CD14-positive monocyte (primary cell): ENCODE measurements at regions not wholly inside any gene's neighbourhood (a gene's known extent, or its start where the extent isn't known, plus 50 kb on each side); places are given as distances from the start of the nearest gene placed in this dataset.

Experiments used
- DNase-seq, 3 donors: peaks; one replicate each; pipeline ENCODE4 v3.0.0-alpha.2; 2011 to 2022
- H2AFZ ChIP-seq: 2 replicates; pipeline ENCODE4 v1.6.0; 2012; ENCODE audit warnings: mild to moderate bottlenecking, low read depth, low read length, inconsistent platforms; ENCODE audit not compliant: insufficient read depth, poor library complexity, severe bottlenecking
- H3K27ac ChIP-seq, 2 donors: 1 replicate in 1 of 2; 2 replicates in 1 of 2; pipeline ENCODE4 v1.5.1; 2012 to 2013; ENCODE audit warnings: low read length in 2 of 2, control low read depth in 1 of 2, inconsistent platforms in 1 of 2, low read depth in 1 of 2, mild to moderate bottlenecking in 1 of 2
- H3K27me3 ChIP-seq, 2 donors: one replicate each; pipeline versions ENCODE4 v1.6.0 to v1.6.1; 2011 to 2013; ENCODE audit warnings: low read length in 2 of 2; ENCODE audit not compliant: control insufficient read depth in 2 of 2, insufficient read depth in 2 of 2
- H3K36me3 ChIP-seq, 2 donors: replicated peaks in 1 of 2; 1 replicate in 1 of 2; 2 replicates in 1 of 2; pipeline versions ENCODE4 v1.5.1 to v1.6.1; 2012 to 2013; ENCODE audit warnings: low read length in 2 of 2, control low read depth in 1 of 2, inconsistent platforms in 1 of 2, mild to moderate bottlenecking in 1 of 2; ENCODE audit not compliant: insufficient read depth in 2 of 2, control insufficient read depth in 1 of 2
- H3K4me1 ChIP-seq, 2 donors: 1 replicate in 1 of 2; 2 replicates in 1 of 2; pipeline versions ENCODE4 v1.5.1 to v1.6.1; 2012 to 2013; ENCODE audit warnings: low read length in 2 of 2, control low read depth in 1 of 2, inconsistent platforms in 1 of 2, mild to moderate bottlenecking in 1 of 2, moderate library complexity in 1 of 2; ENCODE audit not compliant: insufficient read depth in 2 of 2, control insufficient read depth in 1 of 2
- H3K4me2 ChIP-seq: replicated peaks from 2 replicates; pipeline ENCODE3; 2012; ENCODE audit warnings: low read length, moderate library complexity, mild to moderate bottlenecking; ENCODE audit not compliant: poor library complexity, severe bottlenecking; ENCODE audit errors: extremely low read depth
- H3K4me3 ChIP-seq, 3 experiments: fragments of 200-600 bp in 1 of 3; sonication (generic) in 1 of 3; replicated peaks in 1 of 3; 1 replicate in 2 of 3; 2 replicates in 1 of 3; pipeline ENCODE4 v1.5.1; 2011 to 2013; ENCODE audit warnings: low read length in 3 of 3, mild to moderate bottlenecking in 3 of 3, control low read depth in 2 of 3, low read depth in 2 of 3, inconsistent platforms in 1 of 3, moderate library complexity in 1 of 3
- H3K79me2 ChIP-seq: 2 replicates; pipeline ENCODE4 v1.6.0; 2012; ENCODE audit warnings: mild to moderate bottlenecking, control low read depth, inconsistent platforms, low read length, moderate library complexity; ENCODE audit not compliant: insufficient read depth
- H3K9ac ChIP-seq: 2 replicates; pipeline ENCODE4 v1.6.0; 2017; ENCODE audit warnings: low read length, mild to moderate bottlenecking; ENCODE audit not compliant: insufficient read depth, poor library complexity, severe bottlenecking
- H3K9me3 ChIP-seq, 2 donors: replicated peaks in 1 of 2; 1 replicate in 1 of 2; 2 replicates in 1 of 2; pipeline versions ENCODE4 v1.5.1 to v1.6.1; 2012 to 2013; ENCODE audit warnings: low read length in 2 of 2, control low read depth in 1 of 2; ENCODE audit not compliant: control insufficient read depth in 1 of 2, insufficient read depth in 1 of 2
- H4K20me1 ChIP-seq: 2 replicates; pipeline ENCODE4 v1.6.0; 2012; ENCODE audit warnings: mild to moderate bottlenecking, low read length, control low read depth, moderate library complexity; ENCODE audit not compliant: insufficient read depth
- H3K27ac Mint-ChIP-seq, 7 donors: one replicate each; pipeline ENCODE4 v1.8.0; 2020; ENCODE audit warnings: mild to moderate bottlenecking in 7 of 7, mixed read lengths in 7 of 7, moderate library complexity in 6 of 7, inconsistent platforms in 2 of 7
- H3K27me3 Mint-ChIP-seq, 3 donors: one replicate each; pipeline ENCODE4 v1.8.0; 2021 to 2022; ENCODE audit warnings: low read depth in 3 of 3, mild to moderate bottlenecking in 3 of 3, mixed read lengths in 3 of 3, moderate library complexity in 3 of 3, inconsistent platforms in 1 of 3
- H3K36me3 Mint-ChIP-seq, 2 donors: one replicate each; pipeline ENCODE4 v1.8.0; 2020; ENCODE audit warnings: mixed read lengths in 2 of 2, inconsistent platforms in 1 of 2, mild to moderate bottlenecking in 1 of 2
- H3K4me1 Mint-ChIP-seq: one replicate; pipeline ENCODE4 v1.8.0; 2020; ENCODE audit warnings: mild to moderate bottlenecking, mixed read lengths
- H3K4me3 Mint-ChIP-seq, 2 donors: one replicate each; pipeline ENCODE4 v1.8.0; 2020; ENCODE audit warnings: mild to moderate bottlenecking in 2 of 2, mixed read lengths in 2 of 2, moderate library complexity in 1 of 2
- H3K9me3 Mint-ChIP-seq, 7 donors: one replicate each; pipeline ENCODE4 v1.8.0; 2020 to 2022; ENCODE audit warnings: mixed read lengths in 7 of 7, mild to moderate bottlenecking in 6 of 7, moderate library complexity in 6 of 7, inconsistent platforms in 2 of 7
- CTCF ChIP-seq: fragments of 200-600 bp; IDR thresholded peaks from one replicate; pipeline ENCODE4 v1.8.0; 2022; ENCODE audit warnings: antibody characterized with exemption, mild to moderate bottlenecking
- WGBS: methylation state at CpG from one replicate; pipeline ENCODE4 v1.1.5; 2013; ENCODE audit warnings: missing lambda C conversion rate; ENCODE audit not compliant: insufficient coverage; 5-methylcytosine and 5-hydroxymethylcytosine counted together
- intact Hi-C, 2 donors: fragments of 100-400 bp; cut with micrococcal nuclease; formaldehyde crosslinking; loops; one replicate each; pipeline versions ENCODE4 v1.15.0 to v1.15.1; 2023

GRCh38 chr9:116027096-116027495, 126.5 kb upstream of the PAPPA start:
- no peaks in the 10 kb centered on the region for H3K36me3 Mint-ChIP-seq
- no peak overlapping the region for H2AFZ ChIP-seq
- no peak overlapping the region for H3K4me3 ChIP-seq
- H3K27ac Mint-ChIP-seq: no peak overlapping the region
- H3K36me3 ChIP-seq: no peaks in the 10 kb centered on the region
- TF ChIP-seq CTCF: no peak
- no peak overlapping the region for H3K4me2 ChIP-seq
- H3K4me1 ChIP-seq: no peaks in the 10 kb centered on the region
- no peaks in the 10 kb centered on the region for H3K4me1 Mint-ChIP-seq
- no peaks in the 10 kb centered on the region for H3K27me3 Mint-ChIP-seq
- no peak for DNase-seq
- no peaks in the 10 kb centered on the region for H3K27me3 ChIP-seq
- intact Hi-C loops: no loop called here
- WGBS: no CpG with 5 or more reads among the region's 1 CpG
- no peak overlapping the region for H3K27ac ChIP-seq
- no peak overlapping the region for H3K4me3 Mint-ChIP-seq
- H3K9me3 ChIP-seq: peaks cover 6 to 9% of the 10 kb centered on the region in 2 donors
- no peaks in the 10 kb centered on the region for H4K20me1 ChIP-seq
- peaks cover 0 to 10% (median 6%) of the 10 kb centered on the region in 7 donors for H3K9me3 Mint-ChIP-seq
- H3K79me2 ChIP-seq: no peaks in the 10 kb centered on the region
- H3K9ac ChIP-seq: no peak overlapping the region

GRCh38 chr9:116027511-116027910, 126.1 kb upstream of the PAPPA start:
- H3K9ac ChIP-seq: no peak overlapping the region
- no peak overlapping the region for H3K27ac Mint-ChIP-seq
- no peaks in the 10 kb centered on the region for H3K36me3 Mint-ChIP-seq
- H3K4me2 ChIP-seq: no peak overlapping the region
- no CpG with 5 or more reads among the region's 1 CpG for WGBS
- no peaks in the 10 kb centered on the region for H3K36me3 ChIP-seq
- no peak overlapping the region for H3K27ac ChIP-seq
- no peaks in the 10 kb centered on the region for H3K4me1 Mint-ChIP-seq
- H3K4me1 ChIP-seq: no peaks in the 10 kb centered on the region
- no peaks in the 10 kb centered on the region for H4K20me1 ChIP-seq
- no peak for TF ChIP-seq CTCF
- no peaks in the 10 kb centered on the region for H3K27me3 ChIP-seq
- no peak overlapping the region for H2AFZ ChIP-seq
- H3K27me3 Mint-ChIP-seq: no peaks in the 10 kb centered on the region
- H3K79me2 ChIP-seq: no peaks in the 10 kb centered on the region
- no peak for DNase-seq
- H3K9me3 ChIP-seq: peaks cover 6 to 9% of the 10 kb centered on the region in 2 donors
- peaks cover 0 to 10% (median 6%) of the 10 kb centered on the region in 7 donors for H3K9me3 Mint-ChIP-seq
- no peak overlapping the region for H3K4me3 Mint-ChIP-seq
- intact Hi-C loops: no loop called here
- no peak overlapping the region for H3K4me3 ChIP-seq
